22Rv1 (cell line): ENCODE measurements at regions not wholly inside any gene's neighbourhood (a gene's known extent, or its start where the extent isn't known, plus 50 kb on each side); places are given as distances from the start of the nearest gene placed in this dataset.

Experiments
- H3K27ac ChIP-seq: fragments of 450-650 bp; 2 replicates; pipeline ENCODE4 v1.5.1; 2017
- ZFX ChIP-seq: fragments of 450-650 bp; IDR thresholded peaks from 2 replicates; pipeline ENCODE4 v1.6.1; 2017; ENCODE audit warnings: antibody characterized with exemption, borderline replicate concordance
- TF ChIP-seq, protein P1 (sequence below): fragments of 450-650 bp; IDR thresholded peaks from 2 replicates; pipeline ENCODE4 v1.5.1; 2017; ENCODE audit warnings: mild to moderate bottlenecking

DNA sequence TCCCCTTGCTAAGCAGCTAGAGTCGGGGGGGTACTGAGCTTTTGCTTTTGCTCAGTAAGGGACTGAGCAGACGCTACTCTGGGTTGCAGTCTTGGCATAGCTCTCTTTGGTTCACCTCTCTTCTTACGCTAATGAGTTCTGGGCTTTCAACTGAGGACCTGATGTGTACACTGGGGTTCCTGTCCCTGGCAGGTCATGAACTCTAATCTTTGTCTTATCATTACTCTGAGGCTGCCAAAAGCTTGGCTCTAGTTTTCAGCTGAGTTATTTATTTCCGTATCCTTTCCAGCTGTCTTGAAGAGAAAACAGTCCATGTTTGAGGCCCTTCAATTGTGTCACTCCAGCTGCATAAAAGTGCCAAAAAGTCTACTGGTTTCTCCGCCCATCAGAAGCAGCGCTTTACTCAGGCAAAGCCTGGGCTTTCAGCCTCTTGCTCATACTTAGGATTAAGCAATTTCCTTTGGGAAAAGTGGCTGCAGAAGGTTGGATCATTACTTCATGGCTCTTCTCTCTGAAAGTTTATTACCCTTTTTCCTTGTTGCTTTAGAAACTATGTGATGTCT, 121.0 kb upstream of the STOX2 start:
- no peak overlapping the region for H3K27ac ChIP-seq
- no peak for TF ChIP-seq ZFX
- TF ChIP-seq, protein P1, sequence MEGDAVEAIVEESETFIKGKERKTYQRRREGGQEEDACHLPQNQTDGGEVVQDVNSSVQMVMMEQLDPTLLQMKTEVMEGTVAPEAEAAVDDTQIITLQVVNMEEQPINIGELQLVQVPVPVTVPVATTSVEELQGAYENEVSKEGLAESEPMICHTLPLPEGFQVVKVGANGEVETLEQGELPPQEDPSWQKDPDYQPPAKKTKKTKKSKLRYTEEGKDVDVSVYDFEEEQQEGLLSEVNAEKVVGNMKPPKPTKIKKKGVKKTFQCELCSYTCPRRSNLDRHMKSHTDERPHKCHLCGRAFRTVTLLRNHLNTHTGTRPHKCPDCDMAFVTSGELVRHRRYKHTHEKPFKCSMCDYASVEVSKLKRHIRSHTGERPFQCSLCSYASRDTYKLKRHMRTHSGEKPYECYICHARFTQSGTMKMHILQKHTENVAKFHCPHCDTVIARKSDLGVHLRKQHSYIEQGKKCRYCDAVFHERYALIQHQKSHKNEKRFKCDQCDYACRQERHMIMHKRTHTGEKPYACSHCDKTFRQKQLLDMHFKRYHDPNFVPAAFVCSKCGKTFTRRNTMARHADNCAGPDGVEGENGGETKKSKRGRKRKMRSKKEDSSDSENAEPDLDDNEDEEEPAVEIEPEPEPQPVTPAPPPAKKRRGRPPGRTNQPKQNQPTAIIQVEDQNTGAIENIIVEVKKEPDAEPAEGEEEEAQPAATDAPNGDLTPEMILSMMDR: no peak

DNA sequence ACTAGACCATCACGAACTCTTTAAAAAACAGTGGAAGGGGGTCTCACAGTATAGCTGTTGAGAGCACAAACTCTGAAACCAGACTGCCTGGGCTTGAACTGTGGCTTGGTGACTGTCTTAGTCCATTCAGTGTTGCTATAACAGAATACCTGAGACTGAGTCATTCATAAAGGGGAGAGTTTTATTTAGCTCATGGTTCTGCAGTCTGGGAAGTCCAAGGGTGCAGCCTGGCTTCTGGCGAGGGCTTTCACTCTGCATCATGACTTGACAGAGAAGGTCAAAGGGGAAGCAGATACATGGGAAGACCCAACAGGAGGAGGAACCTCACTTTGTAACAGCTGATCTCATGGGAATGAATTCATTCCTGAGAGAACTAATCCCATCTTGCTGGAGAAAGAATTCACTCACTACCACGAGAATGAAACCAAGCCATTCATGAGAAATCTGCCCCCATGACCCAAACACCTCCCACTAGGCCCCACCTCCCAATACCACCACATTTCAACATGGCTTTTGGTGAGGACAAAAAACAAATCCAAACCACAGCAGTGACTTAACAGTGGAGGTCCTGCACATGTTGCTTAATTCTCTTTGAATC, 116.7 kb upstream of the STOX2 start:
- TF ChIP-seq, protein P1: no peak
- TF ChIP-seq ZFX: no peak
- H3K27ac ChIP-seq: no peak overlapping the region

DNA sequence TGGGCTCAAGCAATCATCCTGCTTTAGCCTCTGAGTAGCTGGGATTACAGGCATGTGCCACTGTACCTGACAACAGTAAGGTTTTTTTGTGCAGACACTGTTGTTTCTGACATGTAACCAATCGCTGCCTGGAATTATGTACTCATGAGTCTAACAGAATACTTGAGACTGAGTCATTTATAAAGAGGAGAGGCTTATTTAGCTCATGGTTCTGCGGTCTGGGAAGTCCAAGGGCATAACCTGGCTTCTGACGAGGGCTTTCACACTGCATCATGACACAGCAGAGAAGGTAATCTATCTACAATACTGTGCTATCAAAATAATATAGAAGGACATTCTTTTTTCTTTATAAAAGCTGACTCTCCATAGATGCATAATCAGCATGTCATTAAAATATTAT, 115.5 kb upstream of the STOX2 start:
- H3K27ac ChIP-seq: no peak overlapping the region

DNA sequence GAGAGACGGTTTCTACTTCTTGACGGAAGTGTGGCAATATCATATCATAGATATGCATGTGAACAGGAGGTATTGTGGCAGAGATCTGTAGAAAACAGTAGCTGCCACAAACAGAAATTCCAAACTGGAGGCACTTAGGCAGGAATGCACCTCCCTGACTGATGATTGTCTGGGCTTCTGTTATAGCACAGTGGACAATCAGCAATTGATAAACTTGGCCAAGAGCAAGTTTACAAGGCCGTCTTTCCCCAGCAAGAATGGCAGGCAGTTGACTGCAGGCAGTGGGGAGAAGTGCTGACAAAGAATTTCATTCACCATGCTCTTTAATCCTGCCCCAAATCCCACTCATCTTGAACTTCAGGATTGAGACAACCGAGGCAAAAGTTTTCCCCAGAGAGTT, 114.4 kb upstream of the STOX2 start:
- TF ChIP-seq, protein P1: no peak
- no peak overlapping the region for H3K27ac ChIP-seq

More for the DNA sequence above, 115.5 kb upstream of the STOX2 start:
- no peak for TF ChIP-seq ZFX
- TF ChIP-seq, protein P1: no peak

DNA sequence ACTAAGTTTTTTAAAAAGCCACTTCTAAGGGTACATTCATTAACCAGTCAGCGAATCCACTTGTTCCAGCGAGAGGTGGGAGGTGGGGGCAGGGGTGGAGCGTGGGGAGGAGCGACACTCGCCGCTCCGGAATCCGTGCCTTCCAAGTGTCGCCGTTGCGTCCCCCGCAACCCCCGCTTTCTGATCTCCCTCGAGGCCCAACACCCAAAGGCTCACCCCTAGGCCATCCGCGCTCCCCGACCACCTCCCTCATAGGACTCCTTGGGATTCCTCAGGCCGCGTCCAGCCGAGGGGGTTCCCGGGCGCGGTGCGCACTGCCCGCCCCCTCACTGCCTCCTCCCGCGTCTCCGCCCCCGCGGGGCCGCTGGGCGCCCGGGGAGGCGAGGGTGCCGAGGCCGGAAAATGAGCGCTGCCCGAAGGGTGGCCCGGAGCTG, 108.1 kb upstream of the STOX2 start:
- no peak overlapping the region for H3K27ac ChIP-seq
- TF ChIP-seq ZFX: no peak
- TF ChIP-seq, protein P1: no peak

DNA sequence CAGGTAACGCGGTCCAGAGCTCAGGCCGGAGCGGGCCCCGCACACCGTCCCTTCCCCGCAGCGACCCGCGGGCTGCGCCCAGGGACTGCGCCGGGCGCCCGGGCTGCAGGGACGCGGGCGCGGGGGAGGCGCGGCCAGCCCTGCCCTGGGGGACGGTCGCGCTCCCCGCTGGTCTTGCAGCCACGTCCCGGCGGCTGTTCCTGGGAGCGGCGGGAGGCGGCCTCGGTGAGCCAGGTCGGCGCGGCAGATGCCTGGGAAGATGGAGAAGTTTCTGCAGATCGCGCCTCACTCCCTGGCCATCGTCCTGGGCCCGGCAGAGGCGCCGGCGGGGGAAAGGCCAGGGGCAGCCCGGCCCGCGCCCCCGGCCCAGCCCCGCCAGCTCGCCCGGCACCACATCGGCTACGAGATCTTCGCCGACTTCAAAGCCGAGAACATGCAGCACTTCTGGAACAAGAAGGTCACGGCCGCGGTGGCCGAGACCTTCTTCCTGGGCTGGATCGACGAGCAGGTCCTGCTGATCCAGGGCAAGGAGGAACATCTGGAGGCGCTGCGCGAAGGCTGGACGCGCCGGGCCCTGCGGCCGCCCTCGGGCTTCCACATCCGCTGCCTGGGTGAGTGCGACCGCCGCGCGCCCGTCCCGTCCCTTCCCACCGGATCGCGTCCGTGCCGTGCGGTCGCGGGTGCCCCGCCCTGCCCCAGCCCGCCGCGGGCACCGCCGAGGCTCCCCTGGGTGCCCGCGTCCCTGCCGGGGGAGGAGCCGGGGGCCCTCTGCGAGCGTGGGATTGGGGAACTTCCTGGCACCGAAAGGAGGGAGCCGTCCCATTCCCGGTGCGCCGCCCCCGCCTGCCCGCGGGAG, 107.4 kb upstream of the STOX2 start:
- no peak for TF ChIP-seq ZFX
- TF ChIP-seq, protein P1: peak; percentile 9; the same call in 1 of the 2 replicates
- no peak overlapping the region for H3K27ac ChIP-seq
